GM06990 (cell line): ENCODE measurements at regions not wholly inside any gene's neighbourhood (a gene's known extent, or its start where the extent isn't known, plus 50 kb on each side); places are given as distances from the start of the nearest gene placed in this dataset.
A peak's percentile ranks its signal among the peaks of the same experiment; 100 is the strongest.
"Not testable (repeated sequence)": the region's sequence is repeated elsewhere in the genome, so short reads cannot be mapped to it uniquely, and the experiment has no call there.

Experiments
- DNase-seq: peaks from one replicate; pipeline ENCODE4 v3.0.0-alpha.2; 2011; ENCODE audit not compliant: insufficient read length; ENCODE audit errors: extremely low read depth
- H3K27me3 ChIP-seq: replicated peaks from 2 replicates; pipeline ENCODE4 v1.6.0; 2011; ENCODE audit warnings: low read length; ENCODE audit not compliant: control insufficient read depth, insufficient read depth
- H3K36me3 ChIP-seq: 2 replicates; pipeline ENCODE4 v1.5.1; 2011; ENCODE audit warnings: low read length; ENCODE audit not compliant: control insufficient read depth, insufficient read depth
- H3K4me3 ChIP-seq: replicated peaks from 2 replicates; pipeline ENCODE4 v1.5.1; 2011; ENCODE audit warnings: low read depth, mild to moderate bottlenecking, control low read depth, low read length
- TF ChIP-seq, protein P1 (sequence below): IDR thresholded peaks from 2 replicates; pipeline ENCODE4 v1.5.1; 2011; ENCODE audit warnings: low read length, control low read depth, mild to moderate bottlenecking, inconsistent platforms; ENCODE audit not compliant: insufficient read depth, poor library complexity, severe bottlenecking

DNA sequence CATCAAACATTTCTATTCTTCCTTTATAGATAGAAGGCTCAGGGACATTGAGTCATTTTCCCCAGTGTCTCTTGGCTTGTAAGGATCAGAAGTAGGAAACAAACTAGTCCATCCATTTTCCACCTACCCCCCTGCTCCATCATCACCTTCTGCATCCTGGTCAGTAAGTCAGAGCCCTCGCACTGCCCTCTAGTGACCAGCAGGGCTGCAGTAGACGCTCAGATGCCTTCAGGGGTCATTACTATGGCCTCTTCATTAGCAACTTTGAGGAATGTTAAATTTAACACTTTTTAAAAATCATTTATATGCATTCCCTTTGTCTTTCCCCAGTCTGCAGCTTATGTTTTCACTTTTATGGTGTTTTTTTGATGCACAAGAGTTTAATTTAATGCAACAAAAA lies 228.4 kb upstream of the PRSS1 start:
- not testable (repeated sequence) for H3K4me3 ChIP-seq, DNase-seq, H3K27me3 ChIP-seq, H3K36me3 ChIP-seq
- TF ChIP-seq, protein P1, sequence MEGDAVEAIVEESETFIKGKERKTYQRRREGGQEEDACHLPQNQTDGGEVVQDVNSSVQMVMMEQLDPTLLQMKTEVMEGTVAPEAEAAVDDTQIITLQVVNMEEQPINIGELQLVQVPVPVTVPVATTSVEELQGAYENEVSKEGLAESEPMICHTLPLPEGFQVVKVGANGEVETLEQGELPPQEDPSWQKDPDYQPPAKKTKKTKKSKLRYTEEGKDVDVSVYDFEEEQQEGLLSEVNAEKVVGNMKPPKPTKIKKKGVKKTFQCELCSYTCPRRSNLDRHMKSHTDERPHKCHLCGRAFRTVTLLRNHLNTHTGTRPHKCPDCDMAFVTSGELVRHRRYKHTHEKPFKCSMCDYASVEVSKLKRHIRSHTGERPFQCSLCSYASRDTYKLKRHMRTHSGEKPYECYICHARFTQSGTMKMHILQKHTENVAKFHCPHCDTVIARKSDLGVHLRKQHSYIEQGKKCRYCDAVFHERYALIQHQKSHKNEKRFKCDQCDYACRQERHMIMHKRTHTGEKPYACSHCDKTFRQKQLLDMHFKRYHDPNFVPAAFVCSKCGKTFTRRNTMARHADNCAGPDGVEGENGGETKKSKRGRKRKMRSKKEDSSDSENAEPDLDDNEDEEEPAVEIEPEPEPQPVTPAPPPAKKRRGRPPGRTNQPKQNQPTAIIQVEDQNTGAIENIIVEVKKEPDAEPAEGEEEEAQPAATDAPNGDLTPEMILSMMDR, result peak; percentile 48

DNA sequence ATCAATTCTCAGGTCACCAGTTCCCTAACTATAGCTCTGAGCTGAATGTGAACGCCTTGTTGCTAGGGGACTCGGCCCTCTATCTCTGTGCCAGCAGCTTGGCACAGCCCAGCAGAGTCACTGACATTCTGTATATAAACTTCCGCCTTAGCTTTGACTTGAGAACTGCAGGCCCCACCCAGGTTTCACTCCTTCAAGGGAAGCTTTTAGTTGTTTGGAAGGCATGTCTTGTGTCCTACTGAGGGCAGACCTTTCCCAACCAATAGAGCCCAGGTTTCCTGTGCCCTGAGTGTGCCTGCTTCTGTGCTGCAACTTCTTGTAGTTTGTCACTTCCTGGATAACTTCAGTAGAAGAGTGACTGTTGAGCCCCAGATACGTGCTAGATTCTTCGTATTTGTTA lies 228.8 kb upstream of the PRSS1 start:
- not testable (repeated sequence) for H3K27me3 ChIP-seq, DNase-seq, H3K4me3 ChIP-seq, H3K36me3 ChIP-seq

DNA sequence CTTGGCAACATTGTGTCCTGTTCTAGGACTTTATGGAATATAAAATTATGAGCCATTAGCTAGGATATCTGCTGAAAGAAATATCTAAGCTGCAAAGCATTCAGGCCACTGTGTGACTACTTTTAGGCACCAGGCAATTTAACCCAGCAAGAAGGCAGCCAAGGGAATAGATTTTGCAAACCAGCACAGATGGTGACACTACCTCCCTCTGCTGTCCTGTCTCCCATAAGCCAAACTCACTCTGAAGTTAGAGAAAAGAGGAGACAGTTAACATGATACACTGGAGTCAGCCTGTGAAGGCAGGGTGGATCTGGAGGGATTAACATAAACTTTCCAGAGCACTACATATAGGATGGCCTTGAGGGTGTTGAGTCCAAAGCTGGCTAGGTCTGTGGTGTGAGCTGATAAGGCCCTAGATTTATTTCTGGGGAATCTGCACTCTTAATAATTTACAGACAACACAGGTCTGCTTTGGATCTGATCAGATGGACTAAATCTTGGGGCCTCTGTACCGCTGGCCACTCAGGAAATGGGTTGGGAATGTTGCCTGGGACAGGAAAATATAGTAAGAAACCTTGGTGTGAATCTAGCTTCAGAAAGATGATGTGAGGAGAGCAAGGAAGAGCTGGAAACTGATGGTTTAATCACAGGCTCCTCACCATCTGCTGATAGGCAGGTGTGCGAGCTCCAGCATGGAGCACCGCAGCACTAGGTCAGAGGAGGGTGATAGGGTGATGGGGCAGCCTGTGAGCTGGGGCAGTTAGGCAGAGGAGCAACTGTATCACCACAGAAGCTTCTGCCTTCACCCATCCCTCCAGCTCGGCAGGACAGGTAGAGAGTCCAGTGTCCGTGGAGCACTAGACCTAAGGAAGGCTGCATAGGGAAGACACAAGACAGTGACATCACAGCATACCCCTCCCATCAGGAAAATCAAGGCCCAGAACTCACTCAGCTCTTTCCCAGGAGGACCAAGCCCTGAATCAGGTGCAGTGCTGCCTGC lies 229.9 kb upstream of the PRSS1 start:
- no peaks in the 10 kb centered on the region; the same call in 1 of the 2 replicates for H3K27me3 ChIP-seq
- no peaks in the 10 kb centered on the region for H3K36me3 ChIP-seq
- no peak for DNase-seq
- H3K4me3 ChIP-seq, result no peak overlapping the region
- TF ChIP-seq, protein P1, result no peak

DNA sequence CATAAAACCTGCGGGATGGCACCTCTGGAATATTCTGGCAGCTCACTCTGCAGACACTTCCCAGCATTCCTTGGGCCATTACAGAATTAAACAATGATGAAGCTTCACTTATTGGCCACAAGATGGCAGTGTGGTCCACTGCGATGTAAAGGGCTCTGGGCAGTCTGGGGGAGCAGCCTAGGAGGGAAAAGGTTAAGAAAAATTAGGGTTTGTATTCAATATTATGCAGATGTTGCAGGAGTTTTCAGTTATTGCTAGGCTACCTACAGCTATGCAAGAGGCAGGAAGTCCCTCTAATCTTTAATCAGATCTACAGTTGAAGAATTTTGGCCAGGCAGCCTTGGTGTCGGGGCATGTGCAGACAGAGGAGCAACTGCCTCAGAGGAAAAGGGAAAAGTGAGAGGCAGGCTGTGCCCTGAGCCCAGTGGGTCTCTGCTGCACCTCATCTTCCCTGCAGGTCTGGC lies 233.2 kb upstream of the PRSS1 start:
- H3K36me3 ChIP-seq, result no peaks in the 10 kb centered on the region
- peaks cover 1% of the 10 kb centered on the region for H3K27me3 ChIP-seq
- H3K4me3 ChIP-seq, result no peak overlapping the region
- TF ChIP-seq, protein P1, result peak; percentile 73
- no peak for DNase-seq

DNA sequence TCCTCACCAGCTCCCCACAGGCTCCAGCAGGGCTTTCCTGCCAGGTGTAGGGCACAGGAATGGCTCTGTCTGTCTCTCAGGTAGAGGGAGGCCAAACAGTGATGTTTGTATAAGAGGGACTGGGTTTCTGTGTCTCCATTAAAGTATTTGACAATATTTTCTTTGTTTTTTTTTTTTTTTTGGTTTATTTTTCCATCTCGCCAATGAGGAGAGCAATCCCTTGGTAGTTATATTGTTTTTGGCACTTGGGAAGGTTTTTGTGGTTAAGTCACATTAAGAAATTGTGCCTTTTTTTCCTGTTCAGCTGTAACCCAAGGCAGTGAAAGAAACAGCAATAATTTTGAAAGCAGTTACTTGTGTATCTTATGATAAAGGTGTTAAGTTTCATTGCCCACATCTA lies 234.6 kb upstream of the PRSS1 start:
- not testable (repeated sequence) for DNase-seq, H3K36me3 ChIP-seq, H3K4me3 ChIP-seq, H3K27me3 ChIP-seq

DNA sequence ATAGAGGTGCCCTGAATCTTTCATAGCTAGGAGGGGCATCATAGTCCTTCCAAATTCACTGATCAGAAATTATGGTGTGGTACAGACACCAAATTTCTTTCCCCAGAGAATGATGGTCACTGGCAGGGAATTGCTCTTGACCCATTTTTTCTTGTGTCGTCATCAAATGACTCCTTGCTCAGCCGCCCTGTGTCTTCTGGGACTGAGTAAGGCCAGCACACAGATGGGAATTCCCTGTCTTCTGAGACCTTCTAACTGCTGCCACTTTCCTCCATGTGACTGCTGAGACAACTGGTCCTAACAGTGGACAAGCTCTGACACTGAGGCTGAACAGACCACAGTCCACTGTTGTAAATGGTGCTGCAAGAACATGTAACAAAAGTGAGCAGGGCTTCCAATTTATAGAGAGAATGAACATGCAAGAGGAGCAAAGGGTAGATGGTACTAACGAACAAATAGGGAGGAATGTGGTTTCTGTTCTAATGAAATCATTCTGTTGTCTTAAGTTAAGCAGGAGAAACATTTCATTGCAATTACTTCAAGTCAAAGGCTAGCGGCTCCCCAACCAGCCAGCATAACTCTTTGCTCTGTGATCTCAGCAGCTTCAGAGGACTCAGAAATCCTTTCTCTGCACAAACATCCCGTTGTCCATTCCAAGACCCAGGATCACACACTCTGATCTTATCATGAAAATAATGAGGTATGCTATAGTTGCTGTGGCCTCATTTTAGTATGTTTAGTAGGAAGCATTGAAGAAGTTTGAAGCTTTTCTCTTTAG lies 235.9 kb upstream of the PRSS1 start:
- H3K27me3 ChIP-seq, result peaks cover 1% of the 10 kb centered on the region
- TF ChIP-seq, protein P1, result no peak
- H3K36me3 ChIP-seq, result no peaks in the 10 kb centered on the region
- no peak overlapping the region for H3K4me3 ChIP-seq
- no peak for DNase-seq
